K562 (cell line): ENCODE measurements at regions not wholly inside any gene's neighbourhood (a gene's known extent, or its start where the extent isn't known, plus 50 kb on each side); places are given as distances from the start of the nearest gene placed in this dataset.
A peak's percentile ranks its signal among the peaks of the same experiment; 100 is the strongest.

Experiments used
- ATAC-seq: fragments of 200-7000 bp; cut with Tn5 transposase; 3 replicates; pipeline ENCODE4 v1.9.1; 2020; ENCODE audit warnings: moderate library complexity
- BruUV-seq: library from RNA; stranded (reverse); fragments of 400-500 nt; replicated peaks from 2 replicates; lab custom pipeline; 2021; lab: Mats Ljungman, UMichigan
- CTCF ChIA-PET: fragments of 300-600 bp; formaldehyde crosslinking; extraction: SDS; loops from one replicate; lab custom pipeline; 2021; ENCODE audit warnings: low intra/inter-chr PET ratio; lab: Yijun Ruan, JAX
- POLR2A ChIA-PET: fragments of 300-600, 350-650 bp; sonication (Branson Sonifier 250); formaldehyde crosslinking; extraction: SDS; loops from one replicate; lab custom pipeline; 2021; ENCODE audit warnings: antibody characterized with exemption, inconsistent platforms; lab: Yijun Ruan, JAX
- DNase-seq, 4 experiments: peaks; one replicate each; pipeline versions ENCODE4 v3.0.0 to v3.0.0-alpha.2; 2011 to 2018; ENCODE audit warnings: low spot score in 3 of 4, mixed read lengths in 3 of 4; ENCODE audit errors: extremely low read depth in 1 of 4
- FAIRE-seq: peaks from 2 replicates; lab custom pipeline; 2011; peaks lifted over from hg19 to GRCh38; lab: Jason Lieb, UNC
- H2AFZ ChIP-seq: 2 replicates; pipeline ENCODE4 v1.6.0; 2011; ENCODE audit warnings: low read depth, low read length, control low read depth, inconsistent platforms
- H3K27ac ChIP-seq: fragments of 200-600 bp; 3 replicates; pipeline ENCODE4 v1.8.0; 2011; ENCODE audit warnings: low read depth, mild to moderate bottlenecking, control low read depth, inconsistent platforms, low read length, moderate library complexity, mixed read lengths; ENCODE audit errors: extremely low read depth
- H3K27me3 ChIP-seq, 2 experiments: fragments of 300-600 bp in 1 of 2; 2 replicates in 1 of 2; 3 replicates in 1 of 2; pipeline versions ENCODE4 v1.6.0 to v1.8.0; 2011; ENCODE audit warnings: inconsistent platforms in 2 of 2, low read length in 2 of 2, mild to moderate bottlenecking in 1 of 2, mixed read lengths in 1 of 2, moderate library complexity in 1 of 2; ENCODE audit not compliant: control insufficient read depth in 2 of 2, insufficient read depth in 2 of 2
- H3K36me3 ChIP-seq: fragments of 300-600 bp; 3 replicates; pipeline ENCODE4 v1.8.0; 2011; ENCODE audit warnings: mild to moderate bottlenecking, low read length, inconsistent platforms; ENCODE audit not compliant: control insufficient read depth, insufficient read depth
- H3K4me1 ChIP-seq, 2 experiments: fragments of 200-600 bp in 1 of 2; replicated peaks in 1 of 2; 2 replicates in 1 of 2; 3 replicates in 1 of 2; pipeline versions ENCODE4 v1.5.1 to v1.8.0; 2011; ENCODE audit warnings: inconsistent platforms in 2 of 2, low read length in 2 of 2, mild to moderate bottlenecking in 1 of 2, mixed read lengths in 1 of 2, moderate library complexity in 1 of 2; ENCODE audit not compliant: control insufficient read depth in 2 of 2, insufficient read depth in 2 of 2
- H3K4me2 ChIP-seq: 2 replicates; pipeline ENCODE4 v1.6.1; 2011; ENCODE audit warnings: low read length, control low read depth, inconsistent platforms, mixed read lengths; ENCODE audit not compliant: insufficient read depth
- H3K4me3 ChIP-seq: fragments of 200-600 bp; sonication (generic), shearing (Covaris generic); 2 replicates; pipeline ENCODE4 v1.5.1; 2016; ENCODE audit warnings: control low read depth, inconsistent platforms
- H3K79me2 ChIP-seq: fragments of 200-600 bp; 3 replicates; pipeline ENCODE4 v1.8.0; 2011; ENCODE audit warnings: low read length, inconsistent platforms; ENCODE audit not compliant: control insufficient read depth, insufficient read depth
- H3K9ac ChIP-seq, 2 experiments: 2 replicates each; pipeline versions ENCODE4 v1.6.0 to v1.6.1; 2011; ENCODE audit warnings: low read depth in 2 of 2, low read length in 2 of 2, control low read depth in 1 of 2, inconsistent platforms in 1 of 2, mild to moderate bottlenecking in 1 of 2, mixed read lengths in 1 of 2; ENCODE audit not compliant: insufficient read depth in 1 of 2
- H3K9me1 ChIP-seq: one replicate; pipeline ENCODE4 v1.6.0; 2011; ENCODE audit warnings: inconsistent platforms, mild to moderate bottlenecking, low read length, moderate library complexity; ENCODE audit not compliant: control insufficient read depth, insufficient read depth
- H3K9me3 ChIP-seq: replicated peaks from 2 replicates; pipeline ENCODE4 v1.5.1; 2011; ENCODE audit warnings: low read depth, low read length, inconsistent platforms; ENCODE audit not compliant: control insufficient read depth, insufficient read depth
- H4K20me1 ChIP-seq: replicated peaks from 2 replicates; pipeline ENCODE4 v1.6.1; 2011; ENCODE audit warnings: low read length, inconsistent platforms, mixed read lengths; ENCODE audit not compliant: control insufficient read depth, insufficient read depth
- ZNF77 ChIP-seq: fragments of 250-450 bp; sonication (Bioruptor Pico); IDR thresholded peaks from 2 replicates; pipeline ENCODE4 v1.5.0; 2020
- WGBS: fragments of 100-300 bp; shearing (Covaris generic); methylation state at CpG from one replicate; pipeline ENCODE4 v1.1.6; 2016; ENCODE audit warnings: low coverage, mixed read lengths; ENCODE audit not compliant: insufficient coverage; ENCODE audit errors: missing lambda C conversion rate; 5-methylcytosine and 5-hydroxymethylcytosine counted together
- in situ Hi-C: fragments of 300-500 bp; cut with MboI; formaldehyde crosslinking; loops from 4 replicates; pipeline ENCODE4 v1.15.0; 2018; ENCODE audit warnings: inconsistent platforms, mixed read lengths
- intact Hi-C: fragments of 100-400 bp; cut with micrococcal nuclease; formaldehyde crosslinking; loops from 2 replicates; pipeline ENCODE4 v1.14.2; 2022
- TF ChIP-seq, protein P1 (sequence below), 2 experiments: fragments of 450-650 bp; IDR thresholded peaks; 2 replicates each; pipeline ENCODE4 v1.6.1; 2016
- TF ChIP-seq, protein P2 (sequence below): sonication (generic); formaldehyde crosslinking; IDR thresholded peaks from 2 replicates; pipeline ENCODE4 v1.8.1; 2023; ENCODE audit warnings: mild to moderate bottlenecking, missing genetic modification reagents

DNA sequence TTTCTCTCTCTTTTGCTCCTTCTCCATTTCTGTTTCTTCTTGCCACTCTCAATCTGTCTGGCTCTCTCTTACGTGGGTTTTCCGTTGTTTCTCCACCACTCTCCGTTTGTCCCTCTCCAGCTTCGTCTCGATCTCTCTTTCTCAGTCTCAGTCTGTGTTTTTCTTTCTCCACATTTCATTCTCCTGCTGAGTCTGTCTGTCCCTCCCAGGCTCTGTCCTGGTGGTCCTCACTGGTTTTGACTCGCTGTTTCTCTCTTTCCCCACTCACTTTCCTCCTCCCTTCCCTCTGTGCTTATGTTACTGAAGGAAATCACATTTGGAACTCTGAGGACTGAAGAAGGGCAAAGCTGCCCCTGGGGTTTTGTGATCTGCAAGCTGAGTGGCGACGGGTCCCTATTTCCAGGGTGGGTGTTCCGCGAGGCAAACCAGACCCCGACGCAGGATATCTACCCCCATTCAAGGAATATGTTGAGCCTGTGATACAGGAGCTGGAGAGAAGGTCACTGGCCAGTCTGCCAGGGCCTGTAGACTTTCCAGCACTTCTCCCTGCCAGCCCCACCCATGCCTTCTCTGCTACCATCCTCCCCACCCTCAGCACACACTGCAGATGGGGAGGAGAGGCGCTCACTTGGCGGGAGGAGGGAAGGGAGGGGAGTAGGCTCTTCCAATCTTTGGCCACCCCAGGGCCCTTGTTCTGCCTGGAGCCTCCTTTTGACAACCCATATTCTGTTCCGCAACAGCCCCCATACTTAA, 102.7 kb upstream of the MAP1LC3B2 start:
- no TSS peak for BruUV-seq
- POLR2A ChIA-PET, result interaction anchor here (0.5 kb wide), 1 partner anchor 11 kb away, joined by 3 read pairs; no protein-coding TSS in a partner anchor

More for the DNA sequence above, 102.7 kb upstream of the MAP1LC3B2 start:
- WGBS, result 80% methylated on average over 14 of the region's 15 CpGs
- ATAC-seq (no peak; the same call in 2 of the 3 replicates), DNase-seq (no peak), FAIRE-seq (no peak)
- Histone ChIP-seq H3K9me1 (no peaks in the 10 kb centered on the region), H2AFZ (peak overlapping the region; percentile 63), H3K4me2 (no peak overlapping the region), H3K4me3 (no peak overlapping the region), H3K4me1 (peaks cover 9 to 10% of the 10 kb centered on the region in 2 experiments; a peak in 3 of 5 replicates), H3K9me3 (no peaks in the 10 kb centered on the region), H3K36me3 (no peaks in the 10 kb centered on the region), H3K9ac (peak overlapping the region in 1 of 2 experiments; percentile 39; a peak in 1 of 4 replicates), H3K27me3 (no peaks in the 10 kb centered on the region), H3K79me2 (no peaks in the 10 kb centered on the region), H3K27ac (no peak overlapping the region), H4K20me1 (no peaks in the 10 kb centered on the region)
- in situ Hi-C loops (no loop called here), intact Hi-C loops (no loop called here)
- TF ChIP-seq, protein P1, sequence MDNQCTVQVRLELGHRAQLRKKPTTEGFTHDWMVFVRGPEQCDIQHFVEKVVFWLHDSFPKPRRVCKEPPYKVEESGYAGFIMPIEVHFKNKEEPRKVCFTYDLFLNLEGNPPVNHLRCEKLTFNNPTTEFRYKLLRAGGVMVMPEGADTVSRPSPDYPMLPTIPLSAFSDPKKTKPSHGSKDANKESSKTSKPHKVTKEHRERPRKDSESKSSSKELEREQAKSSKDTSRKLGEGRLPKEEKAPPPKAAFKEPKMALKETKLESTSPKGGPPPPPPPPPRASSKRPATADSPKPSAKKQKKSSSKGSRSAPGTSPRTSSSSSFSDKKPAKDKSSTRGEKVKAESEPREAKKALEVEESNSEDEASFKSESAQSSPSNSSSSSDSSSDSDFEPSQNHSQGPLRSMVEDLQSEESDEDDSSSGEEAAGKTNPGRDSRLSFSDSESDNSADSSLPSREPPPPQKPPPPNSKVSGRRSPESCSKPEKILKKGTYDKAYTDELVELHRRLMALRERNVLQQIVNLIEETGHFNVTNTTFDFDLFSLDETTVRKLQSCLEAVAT (IDR thresholded peaks at IDR 0.05), result peak in 1 of 2 experiments; percentile 85; a peak in 2 of 4 replicates
- TF ChIP-seq ZNF77 (CRISPR knock-in tag), result no peak
- TF ChIP-seq, protein P2, sequence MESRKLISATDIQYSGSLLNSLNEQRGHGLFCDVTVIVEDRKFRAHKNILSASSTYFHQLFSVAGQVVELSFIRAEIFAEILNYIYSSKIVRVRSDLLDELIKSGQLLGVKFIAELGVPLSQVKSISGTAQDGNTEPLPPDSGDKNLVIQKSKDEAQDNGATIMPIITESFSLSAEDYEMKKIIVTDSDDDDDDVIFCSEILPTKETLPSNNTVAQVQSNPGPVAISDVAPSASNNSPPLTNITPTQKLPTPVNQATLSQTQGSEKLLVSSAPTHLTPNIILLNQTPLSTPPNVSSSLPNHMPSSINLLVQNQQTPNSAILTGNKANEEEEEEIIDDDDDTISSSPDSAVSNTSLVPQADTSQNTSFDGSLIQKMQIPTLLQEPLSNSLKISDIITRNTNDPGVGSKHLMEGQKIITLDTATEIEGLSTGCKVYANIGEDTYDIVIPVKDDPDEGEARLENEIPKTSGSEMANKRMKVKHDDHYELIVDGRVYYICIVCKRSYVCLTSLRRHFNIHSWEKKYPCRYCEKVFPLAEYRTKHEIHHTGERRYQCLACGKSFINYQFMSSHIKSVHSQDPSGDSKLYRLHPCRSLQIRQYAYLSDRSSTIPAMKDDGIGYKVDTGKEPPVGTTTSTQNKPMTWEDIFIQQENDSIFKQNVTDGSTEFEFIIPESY (CRISPR knock-in tag), result peak; percentile 87
- CTCF ChIA-PET, result no interaction called here
